HL-60 (cell line): ENCODE measurements at regions not wholly inside any gene's neighbourhood (a gene's known extent, or its start where the extent isn't known, plus 50 kb on each side); places are given as distances from the start of the nearest gene placed in this dataset.

Source experiments
- DNase-seq, 2 experiments: peaks; one replicate each; pipeline ENCODE4 v3.0.0-alpha.2; 2010 to 2020; ENCODE audit warnings: low read depth in 1 of 2, low spot score in 1 of 2
- H3K27ac ChIP-seq: fragments of 250-450 bp; sonication (Bioruptor Pico); replicated peaks from 2 replicates; pipeline ENCODE4 v1.5.1; 2020; ENCODE audit warnings: mild to moderate bottlenecking, moderate library complexity
- H3K27me3 ChIP-seq: fragments of 250-450 bp; sonication (Bioruptor Pico); 2 replicates; pipeline ENCODE4 v1.5.1; 2021; ENCODE audit warnings: mild to moderate bottlenecking, moderate library complexity; ENCODE audit not compliant: insufficient read depth, poor library complexity, severe bottlenecking
- H3K4me3 ChIP-seq: replicated peaks from 2 replicates; pipeline ENCODE4 v1.5.1; 2011; ENCODE audit warnings: mild to moderate bottlenecking, control low read depth, low read length; ENCODE audit not compliant: insufficient read depth
- CTCF ChIP-seq: IDR thresholded peaks from one replicate; pipeline ENCODE4 v1.5.1; 2011; ENCODE audit warnings: low read length, control low read depth, inconsistent platforms; ENCODE audit not compliant: insufficient read depth
- GABPA ChIP-seq: IDR thresholded peaks from 2 replicates; pipeline ENCODE4 v1.6.1; 2012; ENCODE audit warnings: low read depth
- POLR2AphosphoS5 ChIP-seq: IDR thresholded peaks from 2 replicates; pipeline ENCODE4 v1.6.1; 2012; ENCODE audit warnings: low read depth
- REST ChIP-seq: IDR thresholded peaks from 2 replicates; pipeline ENCODE4 v1.6.1; 2012; ENCODE audit warnings: low read depth; ENCODE audit not compliant: insufficient replicate concordance
- SPI1 ChIP-seq: IDR thresholded peaks from 2 replicates; pipeline ENCODE4 v1.6.1; 2012; ENCODE audit warnings: low read depth, mild to moderate bottlenecking, borderline replicate concordance

GRCh38 chr5:173493846-173494245 is 122.6 kb downstream of the BOD1 start:
- H3K4me3 ChIP-seq = no peak overlapping the region
- H3K27me3 ChIP-seq = no peaks in the 10 kb centered on the region
- no peak for TF ChIP-seq SPI1
- DNase-seq = no peak
- H3K27ac ChIP-seq = no peak overlapping the region

- no peak for DNase-seq
- H3K4me3 ChIP-seq = no peak overlapping the region
- no peak overlapping the region for H3K27ac ChIP-seq
- TF ChIP-seq CTCF (no peak), GABPA (no peak), REST (no peak), POLR2AphosphoS5 (no peak), SPI1 (no peak)
- H3K27me3 ChIP-seq = no peaks in the 10 kb centered on the region
Observed at GRCh38 chr5:173493040-173493439, 123.4 kb downstream of the BOD1 start.

GRCh38 chr5:173490681-173491080 is 125.8 kb downstream of the BOD1 start:
- TF ChIP-seq POLR2AphosphoS5 (no peak), CTCF (no peak), SPI1 (no peak), GABPA (no peak)
- Histone ChIP-seq H3K27me3 (no peaks in the 10 kb centered on the region), H3K27ac (no peak overlapping the region), H3K4me3 (no peak overlapping the region)
- no peak for DNase-seq

GRCh38 chr5:173488144-173488543 is 128.3 kb downstream of the BOD1 start:
- no peak overlapping the region for H3K27ac ChIP-seq
- H3K4me3 ChIP-seq = no peak overlapping the region
- TF ChIP-seq POLR2AphosphoS5 (no peak), REST (no peak), CTCF (no peak), GABPA (no peak), SPI1 (no peak)
- H3K27me3 ChIP-seq = no peaks in the 10 kb centered on the region
- no peak for DNase-seq
